ENCODE measurements at regions not wholly inside any gene's neighbourhood (a gene's known extent, or its start where the extent isn't known, plus 50 kb on each side); places are given as distances from the start of the nearest gene placed in this dataset.

GRCh38 chr6:120569714-120570113 is 764.6 kb downstream of the TBC1D32 start:
- H3K27me3 ChIP-seq (ENCODE audit: control insufficient read depth, insufficient read depth, low read length, poor library complexity, severe bottlenecking), result no peaks in the 10 kb centered on the region
- no peaks in the 10 kb centered on the region for H3K36me3 ChIP-seq (ENCODE audit: control insufficient read depth, insufficient read depth, low read length)
- no peaks in the 10 kb centered on the region for H3K36me3 Mint-ChIP-seq (ENCODE audit: low read depth)
- TF ChIP-seq CTCF (conservative IDR thresholded peaks at IDR 0.05), result no peak
- no peak overlapping the region for H3K4me3 Mint-ChIP-seq
- H3K27ac ChIP-seq (ENCODE audit: low read depth, low read length), result no peak overlapping the region
- H3K9me3 Mint-ChIP-seq, result no peaks in the 10 kb centered on the region
- H3K27ac Mint-ChIP-seq, result no peak overlapping the region
- no peaks in the 10 kb centered on the region for H3K9me3 ChIP-seq (ENCODE audit: control insufficient read depth, low read length)
- no peaks in the 10 kb centered on the region for H3K4me1 ChIP-seq (ENCODE audit: control insufficient read depth, insufficient read depth, low read length)
- WGBS, 2 experiments (ENCODE audit: insufficient coverage in 1 of 2, insufficient read length in 1 of 2), result 82% methylated on average over 1 of the region's 1 CpG; no CpG with 5 or more reads in 1 of the 2 experiments
- DNase-seq, result no peak
- H3K4me3 ChIP-seq (ENCODE audit: low read length), result no peak overlapping the region
- H3K4me1 Mint-ChIP-seq, result no peaks in the 10 kb centered on the region
- H3K27me3 Mint-ChIP-seq (ENCODE audit: insufficient read depth), result no peaks in the 10 kb centered on the region
- H3K9ac ChIP-seq (ENCODE audit: extremely low read depth, low read length, poor library complexity, severe bottlenecking), result no peak overlapping the region

GRCh38 chr6:120564779-120565178 is 769.5 kb downstream of the TBC1D32 start:
- no peak for DNase-seq
- no peaks in the 10 kb centered on the region for H3K9me3 Mint-ChIP-seq
- Histone ChIP-seq H3K4me3 (ENCODE audit: low read length) (no peak overlapping the region), H3K9ac (ENCODE audit: extremely low read depth, low read length, poor library complexity, severe bottlenecking) (no peak overlapping the region), H3K27me3 (ENCODE audit: control insufficient read depth, insufficient read depth, low read length, poor library complexity, severe bottlenecking) (no peaks in the 10 kb centered on the region), H3K9me3 (ENCODE audit: control insufficient read depth, low read length) (no peaks in the 10 kb centered on the region), H3K4me1 (ENCODE audit: control insufficient read depth, insufficient read depth, low read length) (no peaks in the 10 kb centered on the region), H3K36me3 (ENCODE audit: control insufficient read depth, insufficient read depth, low read length) (no peaks in the 10 kb centered on the region), H3K27ac (ENCODE audit: low read depth, low read length) (no peak overlapping the region)
- H3K27ac Mint-ChIP-seq, result no peak overlapping the region
- H3K4me1 Mint-ChIP-seq, result no peaks in the 10 kb centered on the region
- TF ChIP-seq CTCF (conservative IDR thresholded peaks at IDR 0.05), result no peak
- 86 to 93% methylated on average over 3 of the region's 3 CpGs for WGBS, 2 experiments (ENCODE audit: insufficient coverage in 1 of 2, insufficient read length in 1 of 2)
- H3K27me3 Mint-ChIP-seq (ENCODE audit: insufficient read depth), result no peaks in the 10 kb centered on the region
- H3K36me3 Mint-ChIP-seq (ENCODE audit: low read depth), result no peaks in the 10 kb centered on the region
- H3K4me3 Mint-ChIP-seq, result no peak overlapping the region

- H3K4me3 Mint-ChIP-seq, result no peak overlapping the region
- no peaks in the 10 kb centered on the region for H3K4me1 ChIP-seq (ENCODE audit: control insufficient read depth, insufficient read depth, low read length)
- H3K27ac ChIP-seq (ENCODE audit: low read depth, low read length), result no peak overlapping the region
- no peaks in the 10 kb centered on the region for H3K27me3 ChIP-seq (ENCODE audit: control insufficient read depth, insufficient read depth, low read length, poor library complexity, severe bottlenecking)
- no peaks in the 10 kb centered on the region for H3K36me3 ChIP-seq (ENCODE audit: control insufficient read depth, insufficient read depth, low read length)
- H3K4me3 ChIP-seq (ENCODE audit: low read length), result no peak overlapping the region
- no peak for DNase-seq
- H3K9me3 ChIP-seq (ENCODE audit: control insufficient read depth, low read length), result no peaks in the 10 kb centered on the region
- no peaks in the 10 kb centered on the region for H3K4me1 Mint-ChIP-seq
- H3K9ac ChIP-seq (ENCODE audit: extremely low read depth, low read length, poor library complexity, severe bottlenecking), result no peak overlapping the region
- no peaks in the 10 kb centered on the region for H3K27me3 Mint-ChIP-seq (ENCODE audit: insufficient read depth)
- no peak overlapping the region for H3K27ac Mint-ChIP-seq
- TF ChIP-seq CTCF (conservative IDR thresholded peaks at IDR 0.05), result no peak
- H3K36me3 Mint-ChIP-seq (ENCODE audit: low read depth), result no peaks in the 10 kb centered on the region
- H3K9me3 Mint-ChIP-seq, result no peaks in the 10 kb centered on the region
- 69% methylated on average over 2 of the region's 2 CpGs; no CpG with 5 or more reads in 1 of the 2 experiments for WGBS, 2 experiments (ENCODE audit: insufficient coverage in 1 of 2, insufficient read length in 1 of 2)
Measured at GRCh38 chr6:120558294-120558693, 776.0 kb downstream of the TBC1D32 start.
